HT-29 (cell line): ENCODE measurements at regions not wholly inside any gene's neighbourhood (a gene's known extent, or its start where the extent isn't known, plus 50 kb on each side); places are given as distances from the start of the nearest gene placed in this dataset.
"Not testable (repeated sequence)": the region's sequence is repeated elsewhere in the genome, so short reads cannot be mapped to it uniquely, and the experiment has no call there.

ENCODE experiments used
- DNase-seq: peaks from one replicate; pipeline ENCODE4 v3.0.0-alpha.2; 2015; ENCODE audit warnings: low spot score

GRCh38 chr7:77484785-77485184 lies 52.3 kb upstream of the PTPN12 start:
- DNase-seq, result no peak

- peak; percentile 99 for DNase-seq
These were observed 55.1 kb upstream of the PTPN12 start for GRCh38 chr7:77482015-77482414.

GRCh38 chr7:77481615-77482014 lies 55.5 kb upstream of the PTPN12 start:
- DNase-seq, result peak; percentile 93

- not testable (repeated sequence) for DNase-seq
These were observed 56.9 kb upstream of the PTPN12 start for GRCh38 chr7:77480102-77480627.

- peak; percentile 72 for DNase-seq
These were observed 57.5 kb upstream of the PTPN12 start for GRCh38 chr7:77479536-77480088.

- DNase-seq, result no peak
These were observed 60.2 kb upstream of the PTPN12 start for GRCh38 chr7:77476871-77477270.

GRCh38 chr7:77475181-77475580 lies 59.0 kb upstream of the GSAP start:
- DNase-seq, result no peak

- no peak for DNase-seq
These were observed 58.6 kb upstream of the GSAP start for GRCh38 chr7:77474756-77475155.

- DNase-seq, result no peak
These were observed 57.3 kb upstream of the GSAP start for GRCh38 chr7:77473229-77474005.

GRCh38 chr7:77469927-77470326 lies 53.8 kb upstream of the GSAP start:
- no peak for DNase-seq

GRCh38 chr7:77467408-77467807 lies 51.3 kb upstream of the GSAP start:
- no peak for DNase-seq

- DNase-seq, result no peak
These were observed 50.3 kb upstream of the GSAP start for GRCh38 chr7:77466450-77466849.
